ENCODE measurements at regions not wholly inside any gene's neighbourhood (a gene's known extent, or its start where the extent isn't known, plus 50 kb on each side); places are given as distances from the start of the nearest gene placed in this dataset.

DNA sequence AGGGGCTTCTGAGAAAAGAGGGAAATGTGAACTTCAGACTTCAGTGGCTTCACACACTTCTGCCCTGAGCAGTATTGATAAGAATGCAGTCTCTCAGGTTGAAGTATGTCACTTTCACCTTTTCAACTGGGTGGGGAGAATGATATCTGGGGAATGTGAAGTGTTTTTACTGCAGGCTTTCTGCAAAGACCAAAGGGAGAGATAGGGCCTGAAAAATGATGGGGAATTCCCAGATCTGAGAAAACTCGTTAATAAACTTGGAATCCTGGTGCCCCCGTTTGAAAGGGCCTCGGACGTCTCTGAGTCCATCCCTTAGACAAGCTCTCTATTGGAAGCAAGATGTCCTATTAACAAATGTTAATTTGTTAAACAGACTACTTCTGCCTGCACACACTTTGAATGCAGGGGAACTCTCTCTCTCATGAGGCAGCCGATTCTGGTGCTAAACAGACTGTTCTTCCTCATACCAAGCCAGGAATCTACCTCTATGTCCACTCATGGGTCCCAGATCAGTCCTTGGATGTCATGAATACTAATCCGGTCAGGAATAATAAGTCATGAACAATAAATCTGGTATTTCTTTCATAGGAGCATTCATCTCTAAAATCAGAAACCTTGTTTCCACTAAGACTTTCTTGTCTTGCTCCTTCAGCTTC is 193.6 kb downstream of the JCAD start:
- Histone ChIP-seq H3K9me1 (ENCODE audit: control insufficient read depth, insufficient read depth, low read length) (no peaks in the 10 kb centered on the region), H3K79me2 (ENCODE audit: control insufficient read depth, insufficient read depth, low read length) (no peaks in the 10 kb centered on the region), H3K4me1 (replicated peaks in 1 of 2; ENCODE audit: control insufficient read depth in 2 of 2, insufficient read depth in 2 of 2, low read length in 2 of 2) (no peaks in the 10 kb centered on the region), H3K4me3 (no peak overlapping the region), H3K36me3 (ENCODE audit: control insufficient read depth, insufficient read depth, low read length) (no peaks in the 10 kb centered on the region), H3K4me2 (ENCODE audit: insufficient read depth, low read length) (no peak overlapping the region), H3K27me3 (ENCODE audit: control insufficient read depth in 2 of 2, insufficient read depth in 2 of 2, low read length in 2 of 2) (peaks cover 0 to 9% of the 10 kb centered on the region in 2 experiments; a peak in 2 of 5 replicates), H3K27ac (ENCODE audit: extremely low read depth, low read depth, low read length) (no peak overlapping the region), H3K9ac (ENCODE audit: insufficient read depth in 1 of 2, low read depth in 2 of 2, low read length in 2 of 2) (no peak overlapping the region), H2AFZ (ENCODE audit: low read depth, low read length) (no peak overlapping the region), H3K9me3 (replicated peaks; ENCODE audit: control insufficient read depth, insufficient read depth, low read depth, low read length) (no peaks in the 10 kb centered on the region), H4K20me1 (replicated peaks; ENCODE audit: control insufficient read depth, insufficient read depth, low read length) (no peaks in the 10 kb centered on the region)
- no TSS peak for BruUV-seq (replicated peaks)
- DNase-seq (ENCODE audit: extremely low read depth in 1 of 4, low spot score in 3 of 4): no peak
- TF ChIP-seq, protein P1, sequence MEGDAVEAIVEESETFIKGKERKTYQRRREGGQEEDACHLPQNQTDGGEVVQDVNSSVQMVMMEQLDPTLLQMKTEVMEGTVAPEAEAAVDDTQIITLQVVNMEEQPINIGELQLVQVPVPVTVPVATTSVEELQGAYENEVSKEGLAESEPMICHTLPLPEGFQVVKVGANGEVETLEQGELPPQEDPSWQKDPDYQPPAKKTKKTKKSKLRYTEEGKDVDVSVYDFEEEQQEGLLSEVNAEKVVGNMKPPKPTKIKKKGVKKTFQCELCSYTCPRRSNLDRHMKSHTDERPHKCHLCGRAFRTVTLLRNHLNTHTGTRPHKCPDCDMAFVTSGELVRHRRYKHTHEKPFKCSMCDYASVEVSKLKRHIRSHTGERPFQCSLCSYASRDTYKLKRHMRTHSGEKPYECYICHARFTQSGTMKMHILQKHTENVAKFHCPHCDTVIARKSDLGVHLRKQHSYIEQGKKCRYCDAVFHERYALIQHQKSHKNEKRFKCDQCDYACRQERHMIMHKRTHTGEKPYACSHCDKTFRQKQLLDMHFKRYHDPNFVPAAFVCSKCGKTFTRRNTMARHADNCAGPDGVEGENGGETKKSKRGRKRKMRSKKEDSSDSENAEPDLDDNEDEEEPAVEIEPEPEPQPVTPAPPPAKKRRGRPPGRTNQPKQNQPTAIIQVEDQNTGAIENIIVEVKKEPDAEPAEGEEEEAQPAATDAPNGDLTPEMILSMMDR (IDR thresholded peaks at IDR 0.05 in 2 of 3, conservative IDR thresholded peaks at IDR 0.05 in 1 of 3; ENCODE audit: insufficient read depth in 2 of 3, low read depth in 1 of 3, low read length in 3 of 3): no peak
- TF ChIP-seq ZNF12 (CRISPR knock-in tag; IDR thresholded peaks at IDR 0.05) (no peak), RFX7 (CRISPR knock-in tag; IDR thresholded peaks at IDR 0.05) (no peak), HEY1 (CRISPR knock-in tag; IDR thresholded peaks at IDR 0.05; ENCODE audit: borderline replicate concordance) (no peak), TEAD2 (tag; IDR thresholded peaks at IDR 0.05) (no peak)
- ChIA-PET POLR2A (interaction anchor here (0.6 kb wide), 1 partner anchor 20 kb away, joined by 5 read pairs; no protein-coding TSS in a partner anchor), CTCF (ENCODE audit: low intra/inter-chr PET ratio) (no interaction called here)
- intact Hi-C loops (cut with micrococcal nuclease): no loop called here
- WGBS (ENCODE audit: insufficient coverage, low coverage, missing lambda C conversion rate): 0% methylated on average over 6 of the region's 6 CpGs
- no peak for ATAC-seq
- in situ Hi-C loops (cut with MboI): no loop called here
- FAIRE-seq: no peak

Measured in K562 (cell line).